GM19324 (cell line): ENCODE measurements at regions not wholly inside any gene's neighbourhood (a gene's known extent, or its start where the extent isn't known, plus 50 kb on each side); places are given as distances from the start of the nearest gene placed in this dataset.
A peak's percentile ranks its signal among the peaks of the same experiment; 100 is the strongest.
"Not testable (repeated sequence)": the region's sequence is repeated elsewhere in the genome, so short reads cannot be mapped to it uniquely, and the experiment has no call there.

Experiments
- ATAC-seq: cut with Tn5 transposase; IDR thresholded peaks from one replicate; pipeline ENCODE4 v1.9.1; 2021; ENCODE audit warnings: mild to moderate bottlenecking, moderate library complexity; ENCODE audit not compliant: unreplicated experiment, low FRiP score

DNA sequence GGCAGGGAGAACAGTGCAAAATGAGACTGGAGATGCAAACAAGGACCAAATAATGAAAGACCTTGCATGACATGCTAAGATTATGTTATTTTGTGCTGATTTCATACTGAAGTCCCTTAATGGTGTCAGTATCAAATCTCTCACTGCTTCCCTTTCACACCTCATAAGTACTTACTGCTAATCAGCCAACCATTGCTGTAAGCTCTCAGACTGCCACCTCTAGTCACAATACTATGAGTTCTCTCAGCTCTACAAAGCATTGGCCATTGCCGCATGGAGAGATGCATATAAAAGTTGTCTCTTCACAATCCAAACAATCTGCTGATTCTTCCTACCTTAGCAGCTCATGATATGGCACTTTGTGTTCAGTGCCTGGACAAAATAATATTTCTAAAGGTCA, 375.4 kb downstream of the LTN1 start:
- no peak for ATAC-seq

DNA sequence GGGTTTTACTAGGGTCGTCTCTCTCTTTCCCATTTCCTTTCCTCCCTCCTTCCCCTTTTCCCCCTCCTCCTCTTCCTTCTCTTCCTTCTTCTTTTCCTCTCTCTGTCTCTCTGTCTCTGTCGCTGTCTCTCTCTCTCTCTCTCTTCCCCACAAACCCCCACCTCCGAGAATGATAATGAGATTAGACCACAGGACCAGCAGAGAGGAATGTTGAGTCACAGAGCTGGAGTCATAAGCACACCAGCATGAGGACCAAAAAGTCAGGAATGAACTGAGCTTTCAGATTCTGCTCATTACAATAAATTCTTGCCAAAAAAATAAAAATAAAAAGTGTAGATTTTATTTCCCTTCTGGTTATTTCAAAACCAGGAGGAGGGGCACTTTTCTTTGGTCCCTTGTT, 377.4 kb downstream of the LTN1 start:
- ATAC-seq, result no peak

DNA sequence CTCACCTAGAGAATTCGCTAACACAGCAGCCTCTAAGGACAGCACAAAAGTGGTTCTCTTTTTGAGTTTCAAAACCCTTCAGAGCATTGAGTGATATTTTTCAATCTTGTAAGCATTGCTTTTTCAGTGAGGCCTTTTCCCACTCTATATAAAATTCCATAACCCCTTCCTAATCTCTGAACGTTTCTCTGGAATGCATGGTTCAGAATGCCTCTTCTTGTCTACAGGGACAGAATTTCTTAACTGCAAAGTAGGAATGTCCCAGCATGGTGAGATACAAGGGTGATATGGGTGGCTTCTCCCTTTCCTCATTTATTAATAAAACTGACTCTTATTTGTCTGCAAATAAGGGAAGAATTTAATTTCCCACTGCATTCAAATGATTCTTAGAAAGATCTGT, 377.9 kb downstream of the LTN1 start:
- ATAC-seq, result no peak

DNA sequence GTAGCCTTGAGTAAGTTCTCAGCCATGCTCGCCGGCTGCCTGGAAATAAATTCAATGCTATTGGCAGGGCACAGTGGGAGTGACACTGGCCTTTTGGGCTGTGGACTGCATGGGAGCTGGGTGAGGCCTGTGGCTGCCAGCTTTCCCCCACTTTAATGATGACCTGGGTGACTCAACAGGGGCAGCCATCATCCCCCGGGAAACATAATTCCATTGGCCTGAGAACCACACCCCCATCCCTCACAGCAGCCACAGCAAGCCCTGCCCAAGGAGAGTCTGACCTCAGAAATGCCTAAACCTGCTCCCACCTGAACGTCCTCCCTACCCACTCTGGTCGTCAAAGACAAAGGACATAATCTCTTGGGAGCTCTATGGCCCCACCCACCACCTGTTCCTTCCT, 384.0 kb downstream of the LTN1 start:
- ATAC-seq, result no peak

DNA sequence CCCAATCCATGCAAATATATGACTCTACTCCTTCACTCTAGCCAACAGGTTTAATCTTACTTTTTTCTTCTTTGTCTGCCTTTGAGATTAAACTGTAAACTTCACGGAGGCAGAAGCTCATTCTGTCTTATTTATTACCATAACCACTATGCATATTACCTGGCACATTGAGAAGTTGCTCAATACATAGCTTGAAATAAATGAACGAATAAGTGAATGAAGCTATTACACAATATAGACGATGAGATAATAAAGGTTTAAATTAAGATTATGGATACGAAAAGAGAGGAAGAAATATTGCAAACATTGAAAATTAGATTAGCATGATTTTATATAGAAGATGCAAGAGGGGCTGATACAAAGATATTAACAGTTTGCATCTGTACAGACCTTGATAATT, 385.1 kb downstream of the LTN1 start:
- no peak for ATAC-seq

DNA sequence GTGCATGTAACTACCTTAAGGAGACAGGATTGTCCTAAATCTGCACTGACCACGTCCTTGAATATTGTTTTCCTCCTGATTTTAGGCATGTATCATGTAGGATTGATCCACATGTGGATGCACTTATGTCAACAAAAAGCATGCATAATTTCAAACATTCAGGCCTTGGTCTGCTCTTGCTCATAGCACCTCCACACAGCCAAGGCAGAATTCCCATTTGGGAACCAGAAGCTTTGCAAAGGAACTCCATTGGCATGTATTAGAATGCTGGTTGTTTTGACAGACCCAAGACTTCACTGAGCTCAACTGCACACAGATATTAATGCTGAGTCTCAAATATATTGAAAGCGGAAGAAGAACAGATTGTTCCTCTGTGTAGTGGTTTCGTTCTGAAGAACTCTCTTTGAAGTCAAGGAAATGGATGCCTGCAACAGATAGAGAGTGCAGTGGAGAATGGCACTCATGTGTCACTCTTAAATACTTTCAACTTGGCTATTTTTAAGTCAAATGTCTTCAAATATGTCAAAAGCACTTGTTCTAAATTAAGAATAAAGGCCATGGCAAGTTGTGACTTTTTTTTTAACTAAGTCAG, 387.6 kb downstream of the LTN1 start:
- peak; percentile 71 for ATAC-seq

DNA sequence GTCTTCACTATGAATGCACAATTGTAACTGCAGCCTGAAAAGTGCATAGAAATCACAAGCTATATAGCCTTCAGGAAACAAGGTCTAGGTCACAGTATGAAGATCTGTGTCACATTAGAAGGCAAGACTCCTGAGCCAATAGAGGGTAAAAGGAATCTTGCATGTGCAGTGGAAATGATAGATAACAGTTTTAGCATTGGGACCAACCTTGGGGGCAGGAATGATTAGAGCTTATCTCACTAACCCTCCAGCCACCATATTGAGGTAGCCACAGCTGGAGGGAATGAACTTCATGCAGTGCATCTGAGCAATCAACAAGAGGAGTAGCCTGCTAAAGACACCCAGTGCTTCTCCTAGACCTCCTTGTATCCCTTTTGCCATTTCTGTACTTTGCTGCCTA, 390.1 kb downstream of the LTN1 start:
- ATAC-seq, result no peak

DNA sequence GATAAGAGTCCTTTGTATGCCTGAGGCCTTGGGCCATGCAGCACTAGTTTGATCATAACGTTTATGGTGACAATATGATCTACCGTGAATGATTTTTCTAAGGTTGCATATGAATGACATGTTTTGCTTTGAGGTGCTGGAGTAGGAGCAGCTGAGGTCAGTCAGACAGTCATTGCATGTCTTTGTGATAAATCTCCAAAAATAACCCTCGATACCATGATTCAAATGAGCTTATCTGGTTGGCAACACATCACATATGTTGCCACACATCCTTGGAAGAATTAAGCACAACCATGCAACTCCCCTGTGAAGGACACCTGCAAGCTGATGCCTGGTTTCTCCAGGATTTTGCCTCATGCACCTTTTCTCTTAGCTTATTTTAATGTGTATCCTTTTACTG, 394.5 kb downstream of the LTN1 start:
- no peak for ATAC-seq

DNA sequence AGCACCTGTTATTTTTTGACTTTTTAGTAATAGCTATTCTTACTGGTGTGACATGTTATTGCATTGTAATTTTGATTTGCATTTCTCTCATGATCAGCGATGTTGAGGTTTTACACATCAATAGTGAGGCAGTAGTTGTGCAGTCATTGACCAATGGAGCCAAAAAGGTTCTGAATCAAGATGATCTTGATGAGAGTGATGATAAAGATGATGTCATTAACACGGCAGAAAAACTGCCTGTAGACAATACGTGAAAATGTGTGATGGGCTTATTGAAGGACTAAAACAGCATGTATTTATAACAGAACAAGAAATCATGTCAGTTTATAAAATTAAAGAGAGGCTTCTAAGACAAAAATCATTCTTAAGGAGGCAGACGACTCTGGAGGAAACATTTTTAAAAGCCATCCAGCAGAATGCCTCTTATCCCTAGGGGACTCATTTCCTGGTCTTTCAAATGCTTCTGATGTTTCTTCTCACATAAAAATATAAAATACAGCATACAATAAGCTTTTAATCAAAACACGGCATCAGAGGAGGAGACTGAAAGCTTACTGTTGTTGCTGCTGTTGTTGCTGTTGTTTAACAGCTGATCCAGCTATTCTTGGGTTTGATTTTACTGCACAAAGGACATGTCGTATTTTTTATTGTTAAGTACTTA, 400.3 kb downstream of the LTN1 start:
- no peak for ATAC-seq

DNA sequence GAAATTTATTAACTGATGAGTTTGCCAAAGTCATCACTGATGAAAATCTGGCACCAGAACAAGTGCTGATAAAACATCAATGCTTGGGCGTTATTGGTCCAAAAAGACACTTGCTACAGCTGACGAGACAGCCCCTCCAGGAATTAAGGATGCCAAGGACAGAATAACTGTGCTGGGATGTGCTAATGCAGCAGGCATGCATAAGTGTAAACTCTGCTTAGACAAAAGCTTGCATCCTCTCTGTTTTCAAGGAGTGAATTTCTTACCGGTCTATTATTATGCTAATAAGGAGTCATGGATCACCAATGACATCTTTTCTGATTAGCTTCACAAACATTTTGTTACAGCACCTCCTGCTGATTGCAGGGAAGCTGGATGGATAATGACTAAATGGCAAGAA, 402.0 kb downstream of the LTN1 start:
- ATAC-seq, result no peak

DNA sequence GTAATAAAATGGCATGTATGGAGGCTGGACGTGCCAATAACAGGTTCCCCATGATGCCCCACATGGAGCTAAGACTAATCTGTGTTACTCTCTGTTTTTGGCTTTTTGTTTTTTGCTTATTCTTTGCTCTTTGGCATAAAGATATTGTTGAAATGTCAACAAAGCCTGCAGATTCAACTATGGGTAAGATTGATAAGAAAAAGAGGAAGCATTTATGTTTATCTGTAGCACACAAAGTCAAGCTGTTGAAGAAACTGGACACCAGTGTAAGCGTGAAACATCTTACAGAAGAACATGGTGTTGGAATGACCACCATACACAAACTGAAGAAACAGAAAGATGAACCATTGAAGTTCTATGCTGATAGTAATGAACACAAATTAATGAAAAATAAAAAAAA, 402.7 kb downstream of the LTN1 start:
- no peak for ATAC-seq

DNA sequence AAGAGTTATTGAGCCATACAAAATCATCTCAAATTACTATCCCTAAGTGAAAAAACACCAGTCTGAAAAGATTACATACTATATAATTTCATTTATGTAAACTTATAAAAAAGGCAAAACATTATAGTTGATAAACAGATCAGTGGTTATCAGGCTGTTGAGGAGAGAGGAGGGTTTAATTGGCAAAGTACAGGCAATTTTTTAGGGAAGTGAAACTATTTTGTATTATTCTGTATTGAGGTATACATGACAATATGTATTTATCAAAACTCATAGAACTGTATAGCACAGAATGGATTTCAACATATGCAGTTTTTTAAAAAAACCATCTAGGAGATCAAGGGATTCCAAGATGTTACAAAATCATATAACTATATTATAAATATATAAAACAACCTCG, 403.7 kb downstream of the LTN1 start:
- no peak for ATAC-seq

DNA sequence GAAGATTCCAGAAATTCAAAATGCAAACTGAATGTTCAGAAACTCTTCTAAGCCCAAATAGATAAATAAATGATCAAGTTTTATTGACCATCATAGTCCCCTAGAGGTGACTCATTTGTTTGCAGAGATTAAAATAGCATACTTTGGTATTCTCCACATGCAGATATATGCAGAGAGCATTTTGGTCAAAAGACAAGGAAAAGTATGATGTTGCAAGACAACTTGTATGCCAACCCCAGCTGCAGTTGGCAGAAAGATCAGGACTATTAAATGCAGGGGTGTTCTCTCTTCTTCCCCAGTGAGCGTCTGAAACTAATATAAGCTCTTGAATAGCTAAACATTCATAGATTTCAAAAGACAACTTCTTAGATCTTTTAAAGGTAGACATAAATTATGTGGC, 404.9 kb downstream of the LTN1 start:
- ATAC-seq, result no peak

DNA sequence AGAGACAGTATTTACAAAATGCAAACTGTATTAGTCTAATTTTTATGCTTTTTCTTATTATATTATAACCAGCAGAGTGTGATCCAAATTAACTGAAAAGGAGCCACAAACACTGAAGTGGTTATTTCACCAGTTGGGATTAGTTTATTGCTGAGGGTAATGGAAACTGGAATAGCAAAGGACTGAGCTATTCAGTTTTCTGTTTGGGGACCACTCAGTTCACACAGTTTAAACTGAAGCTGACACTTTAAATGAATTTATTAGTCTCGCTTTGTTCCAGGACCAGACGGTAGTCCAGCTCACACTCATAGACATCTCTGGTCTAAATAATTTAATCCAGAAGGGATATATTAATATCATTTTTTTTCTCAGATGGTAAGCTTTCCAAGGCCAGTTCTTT, 410.7 kb downstream of the LTN1 start:
- no peak for ATAC-seq

DNA sequence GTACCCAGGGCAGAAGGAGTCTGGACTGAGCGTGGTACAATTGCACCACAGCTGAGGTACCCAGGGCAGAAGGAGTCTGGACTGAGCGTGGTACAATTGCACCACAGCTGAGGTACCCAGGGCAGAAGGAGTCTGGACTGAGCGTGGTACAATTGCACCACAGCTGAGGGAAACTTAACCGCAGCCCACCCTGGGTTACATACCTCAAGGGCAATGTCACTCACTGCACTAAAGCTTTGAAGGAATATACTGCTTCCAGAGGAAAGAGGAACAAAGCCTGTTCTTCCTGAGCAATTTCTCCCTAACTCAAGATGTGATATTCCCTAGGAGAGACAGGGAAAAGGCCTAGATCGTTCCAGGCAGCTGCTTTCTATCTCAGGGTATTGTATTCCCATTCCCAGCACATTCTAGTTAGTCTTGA, 411.4 kb downstream of the LTN1 start:
- not testable (repeated sequence) for ATAC-seq

DNA sequence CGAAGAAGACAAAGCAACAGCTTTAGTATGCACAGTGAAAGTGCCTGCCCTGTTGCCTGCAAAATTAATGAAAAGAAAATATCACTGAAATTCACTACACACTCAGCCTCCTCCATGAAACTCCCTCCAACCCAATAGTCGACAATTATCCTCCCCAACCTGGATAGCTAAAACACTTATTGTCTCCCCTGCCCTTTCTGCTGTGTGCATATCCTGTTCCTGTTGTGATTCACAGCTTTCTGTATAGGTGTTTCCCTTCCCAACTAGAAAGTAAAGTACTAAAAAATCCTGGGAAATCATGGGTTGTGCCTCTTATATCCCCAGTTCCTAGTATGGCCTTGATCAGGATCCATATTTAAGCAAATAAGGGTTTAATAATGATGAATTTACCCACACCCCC, 412.1 kb downstream of the LTN1 start:
- no peak for ATAC-seq

DNA sequence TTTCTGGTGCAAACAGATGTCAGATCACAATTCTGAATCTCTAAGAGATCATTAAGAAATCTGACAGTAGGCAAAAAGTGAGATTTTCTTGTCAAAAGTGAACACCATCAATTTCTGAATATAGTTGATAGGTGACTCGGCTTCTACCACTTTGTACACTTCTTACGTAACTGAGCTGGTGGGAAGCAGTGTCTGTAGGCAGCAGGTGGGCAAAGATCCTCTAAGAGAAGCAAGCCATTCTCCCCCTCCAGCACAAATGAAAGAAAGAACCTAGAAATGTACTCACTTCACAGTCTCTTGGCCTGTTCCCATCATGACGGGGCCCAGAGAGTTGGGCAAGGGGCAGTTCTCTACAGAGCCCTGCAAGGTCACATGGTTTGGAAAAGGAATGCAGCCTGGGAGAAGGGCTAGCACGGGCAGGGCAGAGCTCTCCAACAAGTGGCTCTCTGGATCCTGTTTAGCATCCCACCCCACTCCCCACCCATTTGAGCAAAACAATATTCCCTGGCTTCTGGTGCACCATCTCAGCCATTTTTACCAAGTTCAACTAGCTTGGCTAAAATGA, 412.6 kb downstream of the LTN1 start:
- no peak for ATAC-seq

DNA sequence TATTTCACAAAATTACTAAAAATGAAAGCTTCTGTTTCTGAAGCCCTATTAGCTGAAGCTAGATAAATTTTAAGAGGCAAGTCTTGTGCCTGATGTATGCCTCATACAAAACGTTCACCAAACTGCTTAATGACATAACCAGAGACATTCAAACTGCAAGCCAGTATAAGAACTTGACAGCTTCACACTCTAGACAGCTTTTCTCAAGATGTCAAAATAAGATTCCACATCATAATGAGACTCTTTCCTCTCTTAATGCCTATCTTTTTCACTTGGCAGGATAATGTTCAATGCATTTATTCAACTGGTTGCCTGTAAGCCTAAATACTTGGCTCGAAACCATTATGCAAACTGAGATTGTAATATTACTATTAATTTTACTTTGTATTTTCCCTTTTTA, 424.0 kb downstream of the LTN1 start:
- no peak for ATAC-seq

DNA sequence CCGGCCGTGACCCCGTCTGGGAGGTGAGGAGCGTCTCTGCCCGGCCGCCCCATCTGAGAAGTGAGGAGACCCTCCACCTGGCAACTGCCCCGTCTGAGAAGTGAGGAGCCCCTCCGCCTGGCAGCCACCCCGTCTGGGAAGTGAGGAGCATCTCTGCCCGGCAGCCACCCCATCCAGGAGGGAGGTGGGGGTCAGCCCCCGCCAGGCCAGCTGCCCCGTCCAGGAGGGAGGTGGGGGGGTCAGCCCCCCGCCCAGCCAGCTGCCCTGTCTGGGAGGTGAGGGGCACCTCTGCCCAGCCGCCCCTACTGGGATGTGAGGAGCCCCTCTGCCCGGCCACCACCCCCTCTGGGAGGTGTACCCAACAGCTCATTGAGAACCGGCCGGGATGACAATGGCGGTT, 428.7 kb downstream of the LTN1 start:
- ATAC-seq, result not testable (repeated sequence)

DNA sequence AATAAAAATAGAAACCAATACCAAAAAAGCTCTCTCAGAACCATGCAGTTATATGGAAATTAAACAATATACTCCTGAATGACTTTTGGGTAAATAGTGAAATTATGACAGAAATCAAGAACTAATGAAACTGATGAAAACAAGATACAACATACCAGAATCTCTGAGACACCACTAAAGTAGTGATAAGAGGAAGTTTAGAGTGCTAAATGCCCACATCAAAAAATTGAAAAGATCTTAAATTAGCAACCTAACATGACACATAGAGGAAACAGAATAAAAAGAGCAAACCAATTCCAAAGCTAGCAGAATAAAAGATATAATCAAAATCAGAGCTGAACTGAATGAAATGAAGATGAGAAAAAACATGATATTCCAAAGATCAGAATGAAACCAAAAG, 430.9 kb downstream of the LTN1 start:
- no peak for ATAC-seq

DNA sequence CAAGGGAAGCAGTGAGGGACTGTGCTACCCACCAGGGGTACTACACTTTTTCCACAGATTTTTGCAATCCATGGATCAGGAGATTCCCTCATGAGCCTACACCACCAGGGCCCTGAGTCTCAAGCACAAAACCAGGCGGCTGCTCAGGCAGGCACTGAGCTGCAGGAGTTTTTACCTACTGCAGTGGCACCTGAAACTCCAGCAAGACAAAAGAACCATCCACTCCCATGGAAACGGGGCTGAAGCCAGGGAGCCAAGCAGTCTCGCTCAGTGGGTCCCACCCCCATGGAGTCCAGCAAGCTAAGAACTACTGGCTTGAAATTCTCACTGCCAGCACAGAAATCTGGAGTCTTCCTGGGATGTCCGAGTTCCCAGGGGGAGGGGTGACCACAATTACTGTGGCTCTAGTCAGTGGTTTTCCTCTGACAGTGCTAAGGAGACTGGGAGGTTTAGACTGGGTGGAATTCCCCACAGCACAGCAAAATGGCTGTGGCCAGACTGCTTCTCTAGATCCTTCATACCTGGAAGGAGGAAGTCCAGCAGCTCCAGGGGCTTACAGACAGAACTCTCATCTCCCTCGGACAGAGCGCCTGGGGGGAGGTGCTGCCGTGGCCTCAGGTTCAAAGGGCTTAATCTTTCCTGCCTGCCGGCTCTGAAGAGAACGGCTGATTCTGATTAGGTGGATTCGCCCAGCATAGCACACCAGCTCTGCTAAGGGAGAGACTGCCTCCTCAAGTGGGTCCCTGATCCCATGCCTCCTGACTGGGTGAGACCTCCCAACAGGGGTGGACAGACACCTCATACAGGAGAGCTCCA, 437.8 kb downstream of the LTN1 start:
- ATAC-seq, result no peak
